SK-N-MC (cell line): ENCODE measurements at regions not wholly inside any gene's neighbourhood (a gene's known extent, or its start where the extent isn't known, plus 50 kb on each side); places are given as distances from the start of the nearest gene placed in this dataset.

Source experiments
- DNase-seq: peaks from one replicate; pipeline ENCODE4 v3.0.0-alpha.2; 2011; ENCODE audit warnings: low read depth, low spot score
- H3K27ac ChIP-seq: fragments of 200-600 bp; sonication (generic); 2 replicates; pipeline ENCODE4 v1.5.1; 2016; ENCODE audit warnings: mixed run types
- H3K36me3 ChIP-seq: fragments of 200-600 bp; sonication (generic); 2 replicates; pipeline ENCODE4 v1.6.1; 2017; ENCODE audit warnings: antibody characterized with exemption, low read length, mixed read lengths; ENCODE audit not compliant: insufficient read depth
- H3K4me3 ChIP-seq: fragments of 200-600 bp; sonication (generic); 2 replicates; pipeline ENCODE4 v1.5.1; 2016
- H3K9ac ChIP-seq: fragments of 200-600 bp; sonication (generic); 2 replicates; pipeline ENCODE4 v1.8.0; 2017; ENCODE audit warnings: mixed run types, mixed read lengths; ENCODE audit not compliant: insufficient read length
- H3K9me3 ChIP-seq: fragments of 200-600 bp; sonication (generic); 2 replicates; pipeline ENCODE4 v1.6.1; 2017; ENCODE audit warnings: low read depth, mild to moderate bottlenecking, antibody characterized with exemption, low read length, moderate library complexity, mixed read lengths
- EZH2 ChIP-seq: fragments of 200-600 bp; sonication (generic); IDR thresholded peaks from one replicate; pipeline ENCODE4 v1.6.1; 2017; ENCODE audit warnings: antibody characterized with exemption
- FOXP2 ChIP-seq: optimal IDR thresholded peaks from 2 replicates; pipeline ENCODE3; 2011; ENCODE audit warnings: mild to moderate bottlenecking, moderate library complexity; ENCODE audit not compliant: insufficient read depth; ENCODE audit errors: extremely low read length, control extremely low read depth
- POLR2AphosphoS5 ChIP-seq: IDR thresholded peaks from 2 replicates; pipeline ENCODE4 v1.6.1; 2012; ENCODE audit warnings: mild to moderate bottlenecking, low read depth, low read length, borderline replicate concordance

DNA sequence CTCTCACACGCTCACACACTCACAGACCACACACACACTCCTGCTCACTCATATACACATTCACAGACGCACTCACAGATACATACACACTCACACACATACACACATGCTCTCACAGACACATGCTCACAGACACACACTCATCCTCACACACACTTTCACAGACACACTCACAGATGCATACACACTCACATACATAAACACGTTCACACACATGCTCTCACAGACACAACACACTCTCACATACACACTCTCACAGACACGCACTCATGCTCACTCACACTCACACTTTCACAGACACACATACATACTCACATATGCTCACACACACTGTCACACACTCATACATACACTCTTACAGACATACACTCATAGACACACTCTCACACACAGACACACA is 82.2 kb downstream of the IRX2 start:
- no peak overlapping the region for H3K27ac ChIP-seq
- TF ChIP-seq POLR2AphosphoS5 = no peak
- no peak for TF ChIP-seq EZH2
- TF ChIP-seq FOXP2 = no peak
- no peak for DNase-seq
- H3K36me3 ChIP-seq = no peaks in the 10 kb centered on the region
- no peak overlapping the region for H3K9ac ChIP-seq
- H3K4me3 ChIP-seq = no peak overlapping the region
- H3K9me3 ChIP-seq = no peaks in the 10 kb centered on the region

DNA sequence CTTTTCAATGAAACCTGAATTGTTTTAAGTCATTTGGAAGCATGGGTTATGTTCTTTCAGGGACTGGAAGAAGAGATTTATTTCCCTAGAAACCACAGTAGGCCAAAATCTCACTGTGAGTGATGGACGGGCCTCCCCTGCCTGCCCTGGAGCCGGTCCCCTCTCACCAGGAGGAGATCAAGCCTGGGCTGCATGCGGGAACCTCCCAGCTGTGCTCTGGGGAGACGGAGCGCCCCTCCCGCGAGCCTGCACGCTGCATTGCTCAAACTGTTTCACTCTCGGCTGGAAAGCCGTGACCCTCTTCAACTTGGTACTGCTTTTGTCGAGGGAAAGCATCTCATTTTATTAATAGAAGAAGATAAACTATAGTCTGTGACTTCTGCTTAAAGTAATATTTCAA is 85.4 kb downstream of the IRX2 start:
- Histone ChIP-seq H3K4me3 (no peak overlapping the region), H3K36me3 (no peaks in the 10 kb centered on the region), H3K9ac (no peak overlapping the region), H3K9me3 (no peaks in the 10 kb centered on the region), H3K27ac (no peak overlapping the region)
- TF ChIP-seq POLR2AphosphoS5 (no peak), EZH2 (no peak), FOXP2 (no peak)
- DNase-seq = no peak

DNA sequence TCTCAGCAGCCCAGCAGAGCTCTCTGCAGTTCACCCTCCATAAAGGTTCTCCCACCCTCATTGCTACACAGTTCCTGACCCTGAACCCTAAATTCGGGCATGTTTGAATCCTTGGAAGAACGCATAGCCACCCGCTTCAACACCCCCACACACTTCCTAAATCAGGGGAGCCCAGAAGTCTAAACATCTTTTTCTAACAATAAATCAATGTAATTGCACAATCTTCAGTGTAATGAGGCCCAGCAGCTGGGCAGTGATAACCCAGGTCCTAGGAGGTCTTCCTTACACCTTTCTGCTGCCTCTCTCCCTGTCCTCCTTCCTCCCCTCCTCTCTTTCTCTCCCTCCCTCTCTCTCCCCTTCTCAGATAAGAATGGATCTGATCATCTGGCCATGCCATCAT is 88.0 kb downstream of the IRX2 start:
- Histone ChIP-seq H3K36me3 (no peaks in the 10 kb centered on the region), H3K27ac (no peak overlapping the region), H3K9ac (no peak overlapping the region), H3K9me3 (no peaks in the 10 kb centered on the region), H3K4me3 (no peak overlapping the region)
- TF ChIP-seq EZH2 (no peak), FOXP2 (no peak), POLR2AphosphoS5 (no peak)
- no peak for DNase-seq

DNA sequence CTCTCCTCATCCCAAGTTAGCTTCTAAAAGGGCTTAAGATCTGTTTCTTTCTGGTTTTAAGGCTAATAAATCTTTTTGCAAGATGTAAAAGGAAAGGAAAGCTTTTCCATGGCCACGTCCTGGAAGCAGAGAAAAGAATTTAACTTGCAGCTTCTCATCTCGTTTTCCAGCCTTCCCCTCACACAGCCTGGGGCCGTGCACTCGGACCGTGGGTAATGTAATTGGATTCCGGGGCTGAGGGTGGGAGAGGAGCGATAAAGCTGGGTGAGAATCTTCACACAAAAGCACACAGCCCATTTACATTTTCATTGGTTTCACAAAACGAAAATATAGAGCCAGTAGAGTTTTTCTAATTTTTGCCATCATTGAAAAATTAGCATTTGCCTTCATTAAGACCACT is 91.2 kb downstream of the IRX2 start:
- Histone ChIP-seq H3K36me3 (no peaks in the 10 kb centered on the region), H3K9me3 (no peaks in the 10 kb centered on the region), H3K27ac (no peak overlapping the region), H3K4me3 (no peak overlapping the region), H3K9ac (no peak overlapping the region)
- no peak for DNase-seq
- no peak for TF ChIP-seq EZH2
- no peak for TF ChIP-seq FOXP2
- TF ChIP-seq POLR2AphosphoS5 = no peak

DNA sequence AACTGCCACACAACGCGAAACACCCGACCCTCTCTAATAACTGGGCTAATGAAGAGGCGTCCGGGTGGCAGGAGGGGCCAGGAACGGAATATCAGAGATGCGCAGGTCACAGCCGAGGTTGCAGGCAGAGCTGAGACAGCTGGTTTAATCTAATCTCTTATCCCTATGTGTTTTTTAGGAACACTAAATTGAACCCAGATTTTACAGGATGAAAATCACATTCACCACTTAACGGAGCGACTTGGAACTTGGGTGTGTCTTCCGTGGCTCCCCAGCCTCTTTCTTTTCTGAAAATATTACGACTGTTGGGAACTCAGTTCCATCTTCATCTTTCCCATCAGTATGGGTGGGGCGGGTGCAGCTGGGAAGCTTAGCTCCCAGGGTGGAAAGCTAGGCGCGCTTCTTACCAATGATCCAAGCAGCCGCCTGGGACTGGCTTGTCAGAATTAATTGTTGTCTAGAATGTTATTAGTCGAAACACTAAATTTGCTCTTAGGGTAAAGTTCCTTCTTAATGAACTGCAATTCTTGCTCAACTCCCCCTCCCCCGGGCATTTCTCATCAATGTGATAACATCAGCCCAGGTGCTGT is 92.5 kb downstream of the IRX2 start:
- Histone ChIP-seq H3K27ac (no peak overlapping the region), H3K36me3 (no peaks in the 10 kb centered on the region), H3K9me3 (no peaks in the 10 kb centered on the region), H3K4me3 (no peak overlapping the region), H3K9ac (no peak overlapping the region)
- TF ChIP-seq FOXP2 = no peak
- TF ChIP-seq POLR2AphosphoS5 = no peak
- TF ChIP-seq EZH2 = no peak
- DNase-seq = no peak

DNA sequence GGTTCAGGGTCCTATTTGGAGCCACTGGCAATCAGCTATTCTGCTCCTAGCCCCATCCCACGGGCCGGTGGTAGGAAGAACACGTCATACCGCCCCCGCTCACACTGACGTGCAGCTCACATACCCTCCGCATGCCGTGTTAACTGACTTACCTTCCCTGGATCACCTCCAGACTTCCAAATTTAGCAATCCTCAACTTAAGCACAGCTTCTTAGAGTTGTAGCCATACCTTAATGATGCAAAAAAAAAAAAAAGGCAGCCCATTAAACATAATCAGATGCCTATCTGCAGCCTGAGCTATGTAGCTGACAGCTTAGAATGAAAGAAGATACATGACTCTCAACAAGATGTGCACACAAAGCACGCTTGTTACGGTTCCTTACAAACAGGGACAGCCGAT is 93.0 kb downstream of the IRX2 start:
- no peaks in the 10 kb centered on the region for H3K36me3 ChIP-seq
- no peak overlapping the region for H3K27ac ChIP-seq
- DNase-seq = no peak
- TF ChIP-seq EZH2 (no peak), FOXP2 (no peak), POLR2AphosphoS5 (no peak)
- no peak overlapping the region for H3K4me3 ChIP-seq
- H3K9ac ChIP-seq = no peak overlapping the region
- H3K9me3 ChIP-seq = no peaks in the 10 kb centered on the region

DNA sequence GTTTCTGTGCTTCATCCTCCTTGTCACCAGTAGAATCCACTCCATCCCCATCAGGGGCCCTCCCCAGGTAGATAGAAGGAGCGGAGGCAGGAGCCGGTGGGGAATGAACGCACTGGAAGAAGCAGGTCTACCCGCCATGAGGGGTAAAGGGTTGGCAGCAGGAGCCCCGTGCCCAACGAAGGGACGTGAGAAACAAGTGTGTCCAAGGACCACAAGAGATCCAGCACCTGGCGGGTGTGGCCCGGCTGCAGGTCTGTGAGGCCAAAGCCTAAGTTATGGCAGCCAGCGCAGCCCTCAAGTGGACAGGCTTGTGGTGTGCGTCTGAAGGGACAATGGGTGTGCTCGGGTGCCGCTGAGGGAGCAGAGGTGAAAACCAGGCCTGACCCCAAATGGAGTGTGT is 94.3 kb downstream of the IRX2 start:
- no peak for DNase-seq
- Histone ChIP-seq H3K27ac (no peak overlapping the region), H3K4me3 (no peak overlapping the region), H3K9ac (no peak overlapping the region), H3K9me3 (no peaks in the 10 kb centered on the region), H3K36me3 (no peaks in the 10 kb centered on the region)
- TF ChIP-seq EZH2 = no peak
- no peak for TF ChIP-seq POLR2AphosphoS5
- TF ChIP-seq FOXP2 = no peak

DNA sequence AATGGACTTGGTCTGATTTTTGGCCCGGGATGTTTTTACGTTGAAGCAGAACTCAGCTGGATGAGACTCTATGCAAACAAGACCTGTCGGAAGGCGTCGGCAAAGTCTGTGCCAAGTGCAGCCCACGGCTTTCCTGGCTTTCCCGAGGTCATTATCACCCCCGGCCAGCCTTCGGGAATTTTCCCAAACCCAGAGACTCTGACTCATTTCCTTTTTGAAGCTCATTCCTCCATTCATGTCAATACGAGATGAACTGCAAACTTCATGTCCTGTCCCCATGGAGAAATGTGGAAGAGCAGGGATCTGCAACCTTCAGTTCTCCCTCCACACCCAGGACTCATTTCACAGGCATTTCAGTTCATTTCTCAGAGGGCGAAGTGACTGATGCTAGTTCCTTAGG is 95.3 kb downstream of the IRX2 start:
- H3K27ac ChIP-seq = no peak overlapping the region
- H3K9me3 ChIP-seq = no peaks in the 10 kb centered on the region
- no peak for DNase-seq
- H3K4me3 ChIP-seq = no peak overlapping the region
- TF ChIP-seq FOXP2 = no peak
- no peaks in the 10 kb centered on the region for H3K36me3 ChIP-seq
- no peak overlapping the region for H3K9ac ChIP-seq

DNA sequence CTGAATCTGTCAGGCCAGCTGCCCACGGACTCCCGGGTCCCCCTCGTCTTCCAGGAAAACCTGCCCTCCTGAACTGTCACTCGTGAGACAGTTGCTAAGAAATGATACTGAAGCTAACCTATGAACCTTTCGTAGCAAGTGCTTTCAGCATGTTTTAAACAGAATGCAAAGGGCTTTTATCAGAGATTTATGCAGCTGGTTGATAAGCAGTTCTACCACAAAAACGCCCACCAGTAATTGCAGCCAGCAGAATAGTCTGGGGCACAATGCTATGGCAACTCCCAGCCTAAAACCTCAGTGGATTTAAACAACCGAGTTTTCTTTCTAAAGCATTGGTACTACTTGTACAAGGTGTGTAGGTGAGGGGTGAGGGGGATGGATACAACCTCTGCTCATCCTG is 97.5 kb downstream of the IRX2 start:
- no peak overlapping the region for H3K9ac ChIP-seq
- DNase-seq = no peak
- no peak overlapping the region for H3K27ac ChIP-seq
- TF ChIP-seq EZH2 = no peak
- no peak for TF ChIP-seq FOXP2
- H3K36me3 ChIP-seq = no peaks in the 10 kb centered on the region
- no peak overlapping the region for H3K4me3 ChIP-seq
- H3K9me3 ChIP-seq = no peaks in the 10 kb centered on the region

DNA sequence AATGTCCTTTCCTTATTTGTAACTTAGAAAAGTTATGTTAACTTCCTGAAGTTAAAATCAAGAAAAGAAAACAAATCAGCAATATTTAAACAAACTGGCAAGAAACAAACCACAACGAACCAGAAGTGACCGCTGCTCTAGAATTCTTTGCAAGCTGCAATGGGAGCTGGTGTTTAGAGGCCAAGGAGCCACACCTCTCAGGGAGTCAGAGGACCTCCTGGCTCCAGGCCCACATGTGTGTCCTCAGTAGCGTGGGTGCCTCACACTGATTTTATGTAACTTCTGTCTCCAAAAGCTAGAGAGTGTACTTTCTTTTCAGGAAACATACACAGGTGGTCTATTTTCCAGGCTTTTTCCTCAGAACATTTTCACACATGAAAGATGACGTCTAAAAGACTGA is 100.4 kb downstream of the IRX2 start:
- H3K9ac ChIP-seq = no peak overlapping the region
- no peak overlapping the region for H3K4me3 ChIP-seq
- H3K27ac ChIP-seq = no peak overlapping the region
- DNase-seq = no peak
- H3K36me3 ChIP-seq = no peaks in the 10 kb centered on the region
- H3K9me3 ChIP-seq = no peaks in the 10 kb centered on the region
- no peak for TF ChIP-seq POLR2AphosphoS5
- TF ChIP-seq EZH2 = no peak
